Keratinocyte (primary cell): ENCODE measurements at regions not wholly inside any gene's neighbourhood (a gene's known extent, or its start where the extent isn't known, plus 50 kb on each side); places are given as distances from the start of the nearest gene placed in this dataset.

ENCODE experiments used
- DNase-seq: peaks from one replicate; pipeline ENCODE4 v3.0.0-alpha.2; 2011; ENCODE audit warnings: low read depth, missing footprints, low spot score
- FAIRE-seq: peaks from 2 replicates; lab custom pipeline; 2011; peaks lifted over from hg19 to GRCh38; lab: Jason Lieb, UNC
- H2AFZ ChIP-seq: 2 replicates; pipeline ENCODE4 v1.6.0; 2012; ENCODE audit warnings: low read length, control low read depth, inconsistent platforms; ENCODE audit not compliant: control insufficient read depth
- H3K27ac ChIP-seq: 2 replicates; pipeline ENCODE4 v1.5.1; 2011; ENCODE audit warnings: low read length; ENCODE audit not compliant: control insufficient read depth, insufficient read depth
- H3K27me3 ChIP-seq: 3 replicates; pipeline ENCODE4 v1.6.0; 2011; ENCODE audit warnings: low read length; ENCODE audit not compliant: control insufficient read depth, insufficient read depth; ENCODE audit errors: extremely low read depth
- H3K36me3 ChIP-seq, 2 experiments: 2 replicates in 1 of 2; 3 replicates in 1 of 2; pipeline ENCODE4 v1.5.1; 2011; ENCODE audit warnings: low read length in 2 of 2, mild to moderate bottlenecking in 1 of 2; ENCODE audit not compliant: control insufficient read depth in 2 of 2, insufficient read depth in 2 of 2; ENCODE audit errors: extremely low read depth in 1 of 2
- H3K4me1 ChIP-seq: 3 replicates; pipeline ENCODE4 v1.5.1; 2011; ENCODE audit warnings: low read length; ENCODE audit not compliant: control insufficient read depth, insufficient read depth; ENCODE audit errors: extremely low read depth
- H3K4me2 ChIP-seq: 3 replicates; pipeline ENCODE4 v1.6.0; 2011; ENCODE audit warnings: low read depth, low read length; ENCODE audit not compliant: control insufficient read depth, insufficient read depth; ENCODE audit errors: extremely low read depth
- H3K4me3 ChIP-seq, 3 experiments: fragments of 200-600 bp in 1 of 3; sonication (generic) in 1 of 3; 2 replicates in 2 of 3; 3 replicates in 1 of 3; pipeline ENCODE4 v1.5.1; 2011 to 2016; ENCODE audit warnings: low read length in 3 of 3, mild to moderate bottlenecking in 3 of 3, control low read depth in 2 of 3, inconsistent platforms in 1 of 3, low read depth in 1 of 3, mixed read lengths in 1 of 3, mixed run types in 1 of 3, moderate library complexity in 1 of 3; ENCODE audit not compliant: control insufficient read depth in 2 of 3, insufficient read depth in 2 of 3; ENCODE audit errors: extremely low read depth in 1 of 3
- H3K79me2 ChIP-seq: 2 replicates; pipeline ENCODE4 v1.6.0; 2012; ENCODE audit warnings: low read length; ENCODE audit not compliant: control insufficient read depth, insufficient read depth
- H3K9ac ChIP-seq: 3 replicates; pipeline ENCODE4 v1.6.0; 2011; ENCODE audit warnings: low read length; ENCODE audit not compliant: control insufficient read depth, insufficient read depth; ENCODE audit errors: extremely low read depth
- H3K9me1 ChIP-seq: 3 replicates; pipeline ENCODE4 v1.6.0; 2011; ENCODE audit warnings: low read length; ENCODE audit not compliant: control insufficient read depth, insufficient read depth; ENCODE audit errors: extremely low read depth
- H3K9me3 ChIP-seq: 2 replicates; pipeline ENCODE4 v1.5.1; 2012; ENCODE audit warnings: low read depth, low read length; ENCODE audit not compliant: control insufficient read depth
- H4K20me1 ChIP-seq: 3 replicates; pipeline ENCODE4 v1.6.0; 2011; ENCODE audit warnings: low read length; ENCODE audit not compliant: control insufficient read depth, insufficient read depth; ENCODE audit errors: extremely low read depth
- CTCF ChIP-seq, 3 experiments: IDR thresholded peaks in 1 of 3; conservative IDR thresholded peaks in 1 of 3; optimal IDR thresholded peaks in 1 of 3; 2 replicates in 2 of 3; 3 replicates in 1 of 3; pipeline versions ENCODE3 to v1.5.1; 2011; ENCODE audit warnings: low read length in 3 of 3, mild to moderate bottlenecking in 3 of 3, moderate library complexity in 2 of 3, control low read depth in 1 of 3, inconsistent platforms in 1 of 3; ENCODE audit not compliant: insufficient read depth in 2 of 3; ENCODE audit errors: extremely low read depth in 1 of 3
- EZH2 ChIP-seq: IDR thresholded peaks from one replicate; pipeline ENCODE4 v1.6.1; 2012; ENCODE audit warnings: inconsistent platforms, mild to moderate bottlenecking, low read length, moderate library complexity
- dilution Hi-C: fragments of 300-500 bp; cut with MboI; formaldehyde crosslinking; loops from one replicate; pipeline ENCODE4 v1.7.0; 2020; ENCODE audit warnings: low sequenced_read_pairs; ENCODE audit not compliant: extremely low pct_ligation_motif_present

GRCh38 chr20:11153819-11154218 is 480.0 kb upstream of the JAG1 start:
- Histone ChIP-seq H3K9me3 (no peaks in the 10 kb centered on the region), H3K36me3 (no peaks in the 10 kb centered on the region), H3K79me2 (no peaks in the 10 kb centered on the region), H3K4me3 (no peak overlapping the region), H2AFZ (no peak overlapping the region), H3K4me1 (peaks cover 25% of the 10 kb centered on the region), H3K9ac (no peak overlapping the region), H4K20me1 (no peaks in the 10 kb centered on the region), H3K27ac (no peak overlapping the region), H3K4me2 (no peak overlapping the region), H3K27me3 (no peaks in the 10 kb centered on the region), H3K9me1 (no peaks in the 10 kb centered on the region)
- DNase-seq (no peak), FAIRE-seq (peak; percentile 9)
- dilution Hi-C loops, result no loop called here
- no peak for TF ChIP-seq CTCF (optimal IDR thresholded peaks at IDR 0.05 in 1 of 3, IDR thresholded peaks at IDR 0.05 in 1 of 3, conservative IDR thresholded peaks at IDR 0.05 in 1 of 3; ENCODE audit: extremely low read depth in 1 of 3, insufficient read depth in 2 of 3, low read length in 3 of 3)
- no peak for TF ChIP-seq EZH2

- no peak for DNase-seq
- FAIRE-seq, result no peak
- Histone ChIP-seq H3K9me1 (no peaks in the 10 kb centered on the region), H3K27ac (no peak overlapping the region), H3K9ac (no peak overlapping the region), H4K20me1 (no peaks in the 10 kb centered on the region), H3K27me3 (no peaks in the 10 kb centered on the region), H2AFZ (no peak overlapping the region), H3K36me3 (no peaks in the 10 kb centered on the region), H3K4me1 (peaks cover 36% of the 10 kb centered on the region), H3K4me2 (no peak overlapping the region), H3K4me3 (no peak overlapping the region), H3K9me3 (no peaks in the 10 kb centered on the region), H3K79me2 (peaks cover under 1% of the 10 kb centered on the region)
- dilution Hi-C loops, result no loop called here
- TF ChIP-seq EZH2 (no peak), CTCF (optimal IDR thresholded peaks at IDR 0.05 in 1 of 3, IDR thresholded peaks at IDR 0.05 in 1 of 3, conservative IDR thresholded peaks at IDR 0.05 in 1 of 3; ENCODE audit: extremely low read depth in 1 of 3, insufficient read depth in 2 of 3, low read length in 3 of 3) (no peak)
Observed at GRCh38 chr20:11155156-11155756, 481.5 kb upstream of the JAG1 start.
